ENCODE measurements at regions not wholly inside any gene's neighbourhood (a gene's known extent, or its start where the extent isn't known, plus 50 kb on each side); places are given as distances from the start of the nearest gene placed in this dataset.

GRCh38 chr3:56914646-56915045 lies 112.9 kb upstream of the ARHGEF3 start:
- H3K4me3 ChIP-seq, result no peak overlapping the region
- no peaks in the 10 kb centered on the region for H3K36me3 ChIP-seq (replicated peaks in 1 of 2)
- WGBS, 4 donors, result 76 to 82% (median 78%) methylated on average over 3 of the region's 3 CpGs
- TF ChIP-seq POLR2A (IDR thresholded peaks at IDR 0.05) (no peak), CTCF (IDR thresholded peaks at IDR 0.05) (no peak)
- no peaks in the 10 kb centered on the region for H3K27me3 ChIP-seq
- H3K4me1 ChIP-seq (replicated peaks in 1 of 2), result no peaks in the 10 kb centered on the region
- H3K9me3 ChIP-seq (replicated peaks in 1 of 3), result no peaks in the 10 kb centered on the region
- intact Hi-C loops (cut with DNase I), result no loop called here
- no peak for DNase-seq
- H3K27ac ChIP-seq, result no peak overlapping the region

GRCh38 chr3:56911363-56911762 lies 109.6 kb upstream of the ARHGEF3 start:
- DNase-seq, result peak in 1 of 7 donors; percentile 45
- Histone ChIP-seq H3K27ac (no peak overlapping the region), H3K4me3 (no peak overlapping the region), H3K4me1 (replicated peaks in 1 of 2) (no peaks in the 10 kb centered on the region), H3K9me3 (replicated peaks in 1 of 3) (no peaks in the 10 kb centered on the region), H3K36me3 (replicated peaks in 1 of 2) (no peaks in the 10 kb centered on the region), H3K27me3 (no peaks in the 10 kb centered on the region)
- intact Hi-C loops (cut with DNase I), result no loop called here
- 53 to 69% (median 62%) methylated on average over 7 to 8 of the region's 8 CpGs for WGBS, 4 donors
- TF ChIP-seq CTCF (IDR thresholded peaks at IDR 0.05) (no peak), POLR2A (IDR thresholded peaks at IDR 0.05) (no peak)

GRCh38 chr3:56909349-56909748 lies 107.6 kb upstream of the ARHGEF3 start:
- DNase-seq, result no peak
- no peak overlapping the region for H3K4me3 ChIP-seq
- WGBS, 4 donors, result 90 to 98% (median 92%) methylated on average over 6 of the region's 6 CpGs
- no peaks in the 10 kb centered on the region for H3K4me1 ChIP-seq (replicated peaks in 1 of 2)
- H3K36me3 ChIP-seq (replicated peaks in 1 of 2), result no peaks in the 10 kb centered on the region
- TF ChIP-seq CTCF (IDR thresholded peaks at IDR 0.05) (no peak), POLR2A (IDR thresholded peaks at IDR 0.05) (no peak)
- H3K27me3 ChIP-seq, result no peaks in the 10 kb centered on the region
- intact Hi-C loops (cut with DNase I), result no loop called here
- H3K27ac ChIP-seq, result no peak overlapping the region
- no peaks in the 10 kb centered on the region for H3K9me3 ChIP-seq (replicated peaks in 1 of 3)

GRCh38 chr3:56908004-56908403 lies 106.3 kb upstream of the ARHGEF3 start:
- Histone ChIP-seq H3K4me1 (replicated peaks in 1 of 2) (no peaks in the 10 kb centered on the region), H3K27me3 (no peaks in the 10 kb centered on the region), H3K9me3 (replicated peaks in 1 of 3) (no peaks in the 10 kb centered on the region), H3K4me3 (no peak overlapping the region), H3K27ac (no peak overlapping the region), H3K36me3 (replicated peaks in 1 of 2) (no peaks in the 10 kb centered on the region)
- 77 to 88% (median 80%) methylated on average over 5 of the region's 5 CpGs for WGBS, 4 donors
- DNase-seq, result no peak
- intact Hi-C loops (cut with DNase I), result no loop called here
- TF ChIP-seq POLR2A (IDR thresholded peaks at IDR 0.05) (no peak), CTCF (IDR thresholded peaks at IDR 0.05) (no peak)

Measured in adrenal gland (tissue), 9 donors.